ENCODE measurements at regions not wholly inside any gene's neighbourhood (a gene's known extent, or its start where the extent isn't known, plus 50 kb on each side); places are given as distances from the start of the nearest gene placed in this dataset.

DNA sequence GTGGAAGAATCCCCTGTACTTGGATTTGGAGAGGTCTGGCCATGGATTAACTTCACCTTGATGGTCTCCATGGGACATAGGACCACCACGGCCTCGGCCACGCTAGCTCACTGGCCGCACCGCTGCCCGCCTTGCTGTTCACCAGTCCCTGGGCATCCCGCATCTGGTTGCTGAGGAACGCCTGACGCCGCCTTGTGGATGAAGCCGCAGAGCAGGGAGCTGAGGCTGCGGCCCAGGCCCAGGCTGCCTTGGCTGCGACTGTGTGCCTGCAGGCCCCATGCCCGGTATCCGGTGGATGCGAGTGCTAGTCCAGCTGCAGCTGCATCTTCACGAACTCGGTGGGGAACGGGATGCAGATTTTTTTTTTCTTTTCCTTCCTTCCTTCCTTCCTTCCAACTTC is 1407.1 kb downstream of the UQCRFS1 start:
- WGBS (ENCODE audit: extremely low coverage, insufficient read length, low lambda C conversion rate): no CpG with 5 or more reads among the region's 19 CpGs
- H3K56ac ChIP-seq (ENCODE audit: insufficient read length, low read depth, low read length): no peak overlapping the region
- no peak overlapping the region for H3K27ac Mint-ChIP-seq
- H4K91ac ChIP-seq (ENCODE audit: insufficient read length, low read depth, low read length): no peak overlapping the region
- H3K23me2 ChIP-seq (ENCODE audit: insufficient read length, low read depth, low read length, poor library complexity, severe bottlenecking): no peaks in the 10 kb centered on the region
- peaks cover 2% of the 10 kb centered on the region for H3K27me3 Mint-ChIP-seq (ENCODE audit: low read depth)
- H3K23ac ChIP-seq (ENCODE audit: insufficient read length, low read depth, low read length): no peak overlapping the region
- H2BK15ac ChIP-seq (ENCODE audit: low read depth, low read length): no peak overlapping the region
- H3K79me2 ChIP-seq (ENCODE audit: insufficient read depth, low read length): no peaks in the 10 kb centered on the region; the same call in 1 of the 2 replicates
- no peak overlapping the region for H2BK5ac ChIP-seq (ENCODE audit: insufficient read length, low read length)
- no peaks in the 10 kb centered on the region for H3K4me1 ChIP-seq (ENCODE audit: insufficient read depth, low read length)
- H2AFZ ChIP-seq (ENCODE audit: low read length): no peak overlapping the region
- H3K14ac ChIP-seq (ENCODE audit: insufficient read depth, low read length): no peak overlapping the region
- peak; percentile 42 for DNase-seq
- no peak overlapping the region for H3K4me3 Mint-ChIP-seq
- no peaks in the 10 kb centered on the region for H3K27me3 ChIP-seq (ENCODE audit: insufficient read depth, low read length)
- peaks cover 62 to 73% of the 10 kb centered on the region in 2 experiments for H3K9me3 Mint-ChIP-seq
- H3K4me1 Mint-ChIP-seq: no peaks in the 10 kb centered on the region
- H4K8ac ChIP-seq (replicated peaks; ENCODE audit: insufficient read length, low read depth, low read length): no peak overlapping the region
- no peak overlapping the region for H2BK120ac ChIP-seq (ENCODE audit: low read depth, low read length, poor library complexity, severe bottlenecking)
- no peak overlapping the region for H3K9ac ChIP-seq (ENCODE audit: extremely low read depth, insufficient read length, low read length)
- no peaks in the 10 kb centered on the region for H3K9me3 ChIP-seq (ENCODE audit: control insufficient read depth, low read depth, low read length)
- no peak overlapping the region for H3K18ac ChIP-seq (ENCODE audit: insufficient read length, low read depth, low read length)
- no peak overlapping the region for H4K5ac ChIP-seq (ENCODE audit: insufficient read length, low read depth, low read length)
- no peak overlapping the region for H3K27ac ChIP-seq (ENCODE audit: insufficient read length, low read depth, low read length)
- no peaks in the 10 kb centered on the region for H4K20me1 ChIP-seq (ENCODE audit: control insufficient read depth, insufficient read depth, insufficient read length)
- H2AK5ac ChIP-seq (ENCODE audit: insufficient read length, low read length): no peak overlapping the region
- TF ChIP-seq, protein P1, sequence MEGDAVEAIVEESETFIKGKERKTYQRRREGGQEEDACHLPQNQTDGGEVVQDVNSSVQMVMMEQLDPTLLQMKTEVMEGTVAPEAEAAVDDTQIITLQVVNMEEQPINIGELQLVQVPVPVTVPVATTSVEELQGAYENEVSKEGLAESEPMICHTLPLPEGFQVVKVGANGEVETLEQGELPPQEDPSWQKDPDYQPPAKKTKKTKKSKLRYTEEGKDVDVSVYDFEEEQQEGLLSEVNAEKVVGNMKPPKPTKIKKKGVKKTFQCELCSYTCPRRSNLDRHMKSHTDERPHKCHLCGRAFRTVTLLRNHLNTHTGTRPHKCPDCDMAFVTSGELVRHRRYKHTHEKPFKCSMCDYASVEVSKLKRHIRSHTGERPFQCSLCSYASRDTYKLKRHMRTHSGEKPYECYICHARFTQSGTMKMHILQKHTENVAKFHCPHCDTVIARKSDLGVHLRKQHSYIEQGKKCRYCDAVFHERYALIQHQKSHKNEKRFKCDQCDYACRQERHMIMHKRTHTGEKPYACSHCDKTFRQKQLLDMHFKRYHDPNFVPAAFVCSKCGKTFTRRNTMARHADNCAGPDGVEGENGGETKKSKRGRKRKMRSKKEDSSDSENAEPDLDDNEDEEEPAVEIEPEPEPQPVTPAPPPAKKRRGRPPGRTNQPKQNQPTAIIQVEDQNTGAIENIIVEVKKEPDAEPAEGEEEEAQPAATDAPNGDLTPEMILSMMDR (conservative IDR thresholded peaks at IDR 0.05): no peak
- H2BK12ac ChIP-seq (ENCODE audit: insufficient read length, low read depth, low read length): no peak overlapping the region
- no peak overlapping the region for H3K4me2 ChIP-seq (ENCODE audit: insufficient read depth, insufficient read length, low read length)
- H3K4ac ChIP-seq (ENCODE audit: low read depth, low read length): no peak overlapping the region
- no peak overlapping the region for H2BK20ac ChIP-seq (ENCODE audit: low read depth, low read length, poor library complexity, severe bottlenecking)
- H3K36me3 Mint-ChIP-seq (ENCODE audit: insufficient read depth in 1 of 3, low read depth in 3 of 3): peaks cover 26 to 45% (median 38%) of the 10 kb centered on the region in 3 experiments
- peaks cover 2% of the 10 kb centered on the region for H3K79me1 ChIP-seq (ENCODE audit: insufficient read depth, low read depth, low read length, poor library complexity, severe bottlenecking)
- H3T11ph ChIP-seq (ENCODE audit: low read length): no peak overlapping the region
